HFFc6 (cell line): ENCODE measurements at regions not wholly inside any gene's neighbourhood (a gene's known extent, or its start where the extent isn't known, plus 50 kb on each side); places are given as distances from the start of the nearest gene placed in this dataset.

Source experiments
- DNase-seq: peaks from one replicate; pipeline ENCODE4 v3.0.0-alpha.2; 2018
- H3K27ac Mint-ChIP-seq: 2 replicates; pipeline ENCODE4 v1.8.0; 2020; ENCODE audit warnings: mild to moderate bottlenecking, mixed read lengths
- H3K27me3 Mint-ChIP-seq: 2 replicates; pipeline ENCODE4 v1.8.0; 2021; ENCODE audit warnings: mild to moderate bottlenecking, moderate library complexity, mixed read lengths; ENCODE audit not compliant: insufficient read depth
- H3K36me3 Mint-ChIP-seq: 2 replicates; pipeline ENCODE4 v1.8.0; 2021; ENCODE audit warnings: low read depth, mixed read lengths
- H3K4me1 Mint-ChIP-seq: 2 replicates; pipeline ENCODE4 v1.8.0; 2020; ENCODE audit warnings: low read depth, mixed read lengths
- H3K4me3 Mint-ChIP-seq: 2 replicates; pipeline ENCODE4 v1.8.0; 2020; ENCODE audit warnings: mild to moderate bottlenecking, moderate library complexity, mixed read lengths
- H3K9me3 Mint-ChIP-seq: 2 replicates; pipeline ENCODE4 v1.8.0; 2020; ENCODE audit warnings: mild to moderate bottlenecking, mixed read lengths
- TF ChIP-seq, protein P1 (sequence below): fragments of 200-600 bp; sonication (generic); IDR thresholded peaks from 2 replicates; pipeline ENCODE4 v1.5.0; 2021; ENCODE audit warnings: antibody characterized with exemption, mild to moderate bottlenecking

DNA sequence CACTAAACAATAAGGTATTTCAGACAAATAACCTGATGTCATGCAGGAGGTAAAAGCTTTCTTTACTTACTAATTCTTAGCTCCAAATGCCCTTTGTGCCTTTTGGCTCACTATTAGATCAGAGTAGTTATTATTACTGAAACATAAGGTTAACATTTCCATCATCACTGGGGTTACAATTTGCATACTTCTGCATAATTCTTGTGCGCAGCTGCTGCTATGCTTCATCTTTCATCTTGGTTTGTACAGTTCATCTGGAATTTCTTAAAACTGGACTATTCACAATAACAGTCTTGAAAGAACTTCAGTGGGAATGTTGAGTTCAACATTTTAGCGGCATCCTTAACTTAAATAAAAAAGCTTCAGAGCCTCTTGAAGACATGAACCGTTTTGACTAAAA is 383.2 kb upstream of the ADAMTS9 start:
- Mint-ChIP-seq H3K27ac (no peak overlapping the region), H3K4me1 (no peaks in the 10 kb centered on the region), H3K36me3 (no peaks in the 10 kb centered on the region), H3K4me3 (no peak overlapping the region), H3K27me3 (peaks cover 2% of the 10 kb centered on the region; the same call in 1 of the 2 replicates), H3K9me3 (peaks cover 25% of the 10 kb centered on the region)
- TF ChIP-seq, protein P1, sequence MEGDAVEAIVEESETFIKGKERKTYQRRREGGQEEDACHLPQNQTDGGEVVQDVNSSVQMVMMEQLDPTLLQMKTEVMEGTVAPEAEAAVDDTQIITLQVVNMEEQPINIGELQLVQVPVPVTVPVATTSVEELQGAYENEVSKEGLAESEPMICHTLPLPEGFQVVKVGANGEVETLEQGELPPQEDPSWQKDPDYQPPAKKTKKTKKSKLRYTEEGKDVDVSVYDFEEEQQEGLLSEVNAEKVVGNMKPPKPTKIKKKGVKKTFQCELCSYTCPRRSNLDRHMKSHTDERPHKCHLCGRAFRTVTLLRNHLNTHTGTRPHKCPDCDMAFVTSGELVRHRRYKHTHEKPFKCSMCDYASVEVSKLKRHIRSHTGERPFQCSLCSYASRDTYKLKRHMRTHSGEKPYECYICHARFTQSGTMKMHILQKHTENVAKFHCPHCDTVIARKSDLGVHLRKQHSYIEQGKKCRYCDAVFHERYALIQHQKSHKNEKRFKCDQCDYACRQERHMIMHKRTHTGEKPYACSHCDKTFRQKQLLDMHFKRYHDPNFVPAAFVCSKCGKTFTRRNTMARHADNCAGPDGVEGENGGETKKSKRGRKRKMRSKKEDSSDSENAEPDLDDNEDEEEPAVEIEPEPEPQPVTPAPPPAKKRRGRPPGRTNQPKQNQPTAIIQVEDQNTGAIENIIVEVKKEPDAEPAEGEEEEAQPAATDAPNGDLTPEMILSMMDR, result no peak
- no peak for DNase-seq

DNA sequence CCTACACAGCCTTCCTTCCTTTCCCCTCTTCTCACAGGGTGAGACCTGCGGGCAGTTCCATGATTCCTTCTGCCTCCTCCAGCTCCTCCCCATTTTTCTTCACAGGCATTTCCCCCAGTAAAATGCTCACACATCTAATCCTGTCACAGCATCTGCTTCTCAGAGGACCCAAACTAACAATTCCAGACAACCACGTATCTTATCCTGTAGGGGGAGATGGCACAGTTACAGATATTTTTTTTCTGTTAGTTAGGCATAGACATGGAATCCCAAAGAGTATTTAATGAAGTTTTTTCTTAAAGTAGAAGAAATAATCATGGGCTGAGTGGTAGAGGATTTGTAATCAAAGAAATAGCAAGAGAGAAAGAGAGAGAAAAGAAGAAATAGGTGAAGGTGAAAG is 373.1 kb upstream of the ADAMTS9 start:
- Mint-ChIP-seq H3K4me3 (no peak overlapping the region), H3K27me3 (no peaks in the 10 kb centered on the region), H3K27ac (no peak overlapping the region), H3K4me1 (no peaks in the 10 kb centered on the region), H3K9me3 (peaks cover 42% of the 10 kb centered on the region), H3K36me3 (no peaks in the 10 kb centered on the region)
- TF ChIP-seq, protein P1, result no peak
- DNase-seq, result no peak

GRCh38 chr3:65052101-65052500 is 364.3 kb upstream of the ADAMTS9 start:
- TF ChIP-seq, protein P1, result no peak
- no peak overlapping the region for H3K27ac Mint-ChIP-seq
- H3K4me3 Mint-ChIP-seq, result no peak overlapping the region
- H3K36me3 Mint-ChIP-seq, result no peaks in the 10 kb centered on the region
- H3K4me1 Mint-ChIP-seq, result no peaks in the 10 kb centered on the region
- H3K27me3 Mint-ChIP-seq, result no peaks in the 10 kb centered on the region
- peaks cover 44% of the 10 kb centered on the region for H3K9me3 Mint-ChIP-seq
- no peak for DNase-seq

GRCh38 chr3:65048151-65048550 is 360.4 kb upstream of the ADAMTS9 start:
- TF ChIP-seq, protein P1, result no peak
- peaks cover 33% of the 10 kb centered on the region for H3K9me3 Mint-ChIP-seq
- no peaks in the 10 kb centered on the region for H3K27me3 Mint-ChIP-seq
- no peaks in the 10 kb centered on the region for H3K36me3 Mint-ChIP-seq
- no peak overlapping the region for H3K27ac Mint-ChIP-seq
- no peaks in the 10 kb centered on the region for H3K4me1 Mint-ChIP-seq
- no peak overlapping the region for H3K4me3 Mint-ChIP-seq
- DNase-seq, result no peak

GRCh38 chr3:65045138-65045537 is 357.3 kb upstream of the ADAMTS9 start:
- no peak overlapping the region for H3K27ac Mint-ChIP-seq
- TF ChIP-seq, protein P1, result no peak
- H3K4me3 Mint-ChIP-seq, result no peak overlapping the region
- no peaks in the 10 kb centered on the region for H3K36me3 Mint-ChIP-seq
- DNase-seq, result no peak
- H3K4me1 Mint-ChIP-seq, result no peaks in the 10 kb centered on the region
- peaks cover 48% of the 10 kb centered on the region for H3K9me3 Mint-ChIP-seq
- H3K27me3 Mint-ChIP-seq, result no peaks in the 10 kb centered on the region

DNA sequence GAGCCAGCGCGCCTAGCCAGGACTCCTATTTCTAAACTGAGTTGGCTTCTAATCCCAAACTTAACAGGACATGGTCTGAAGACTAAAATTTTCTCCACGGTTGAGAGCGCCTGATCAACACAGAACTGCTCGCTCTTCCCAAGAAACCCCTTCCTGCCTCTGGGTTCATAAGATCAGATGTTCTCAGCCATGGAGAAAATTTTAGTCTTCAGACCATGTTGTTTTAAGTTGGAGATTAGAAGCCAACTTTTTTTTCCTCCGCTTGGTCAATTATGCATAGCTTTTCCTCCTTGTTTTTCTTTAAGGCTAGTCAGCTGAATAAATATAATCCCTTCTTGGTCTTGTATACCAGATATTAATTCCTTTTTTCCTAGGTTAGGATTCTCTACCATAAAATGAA is 356.6 kb upstream of the ADAMTS9 start:
- no peaks in the 10 kb centered on the region for H3K27me3 Mint-ChIP-seq
- no peak for DNase-seq
- peaks cover 46% of the 10 kb centered on the region for H3K9me3 Mint-ChIP-seq
- TF ChIP-seq, protein P1, result no peak
- no peak overlapping the region for H3K4me3 Mint-ChIP-seq
- no peaks in the 10 kb centered on the region for H3K4me1 Mint-ChIP-seq
- H3K36me3 Mint-ChIP-seq, result no peaks in the 10 kb centered on the region
- no peak overlapping the region for H3K27ac Mint-ChIP-seq
